ENCODE measurements at regions not wholly inside any gene's neighbourhood (a gene's known extent, or its start where the extent isn't known, plus 50 kb on each side); places are given as distances from the start of the nearest gene placed in this dataset.

DNA sequence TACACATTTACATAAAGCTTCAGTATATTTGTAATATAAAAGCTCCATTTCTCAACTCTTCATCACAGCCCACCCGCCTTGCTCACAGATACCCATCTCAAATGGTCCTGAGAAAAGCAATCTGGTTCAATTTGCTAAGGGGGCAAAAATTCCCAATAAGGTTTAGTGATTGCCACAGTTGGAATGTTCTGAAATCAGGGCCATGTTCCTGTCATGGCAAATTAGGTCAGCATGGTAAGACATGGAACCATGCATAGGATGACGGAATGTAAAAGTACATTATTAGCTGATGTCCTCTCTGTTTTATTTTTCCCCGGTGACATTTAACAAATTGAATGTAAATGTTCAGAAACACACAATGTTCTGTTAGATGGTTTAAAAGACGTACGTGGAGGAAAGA, 274.3 kb downstream of the MZT1 start:
- H3K4me1 ChIP-seq (ENCODE audit: low read length) = no peaks in the 10 kb centered on the region
- H4K20me1 ChIP-seq (ENCODE audit: insufficient read depth, low read length) = no peaks in the 10 kb centered on the region
- H3K27me3 ChIP-seq (replicated peaks; ENCODE audit: insufficient read depth, low read length) = no peaks in the 10 kb centered on the region
- H3F3A ChIP-seq (ENCODE audit: insufficient read depth, low read length) = no peaks in the 10 kb centered on the region
- no peak overlapping the region for H2AFZ ChIP-seq (ENCODE audit: low read length)
- H3K9me2 ChIP-seq (replicated peaks; ENCODE audit: insufficient read depth, low read length) = no peaks in the 10 kb centered on the region
- TF ChIP-seq, protein P1, sequence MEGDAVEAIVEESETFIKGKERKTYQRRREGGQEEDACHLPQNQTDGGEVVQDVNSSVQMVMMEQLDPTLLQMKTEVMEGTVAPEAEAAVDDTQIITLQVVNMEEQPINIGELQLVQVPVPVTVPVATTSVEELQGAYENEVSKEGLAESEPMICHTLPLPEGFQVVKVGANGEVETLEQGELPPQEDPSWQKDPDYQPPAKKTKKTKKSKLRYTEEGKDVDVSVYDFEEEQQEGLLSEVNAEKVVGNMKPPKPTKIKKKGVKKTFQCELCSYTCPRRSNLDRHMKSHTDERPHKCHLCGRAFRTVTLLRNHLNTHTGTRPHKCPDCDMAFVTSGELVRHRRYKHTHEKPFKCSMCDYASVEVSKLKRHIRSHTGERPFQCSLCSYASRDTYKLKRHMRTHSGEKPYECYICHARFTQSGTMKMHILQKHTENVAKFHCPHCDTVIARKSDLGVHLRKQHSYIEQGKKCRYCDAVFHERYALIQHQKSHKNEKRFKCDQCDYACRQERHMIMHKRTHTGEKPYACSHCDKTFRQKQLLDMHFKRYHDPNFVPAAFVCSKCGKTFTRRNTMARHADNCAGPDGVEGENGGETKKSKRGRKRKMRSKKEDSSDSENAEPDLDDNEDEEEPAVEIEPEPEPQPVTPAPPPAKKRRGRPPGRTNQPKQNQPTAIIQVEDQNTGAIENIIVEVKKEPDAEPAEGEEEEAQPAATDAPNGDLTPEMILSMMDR (IDR thresholded peaks at IDR 0.05; ENCODE audit: low read length) = no peak
- no peak for TF ChIP-seq EZH2 (optimal IDR thresholded peaks at IDR 0.05; ENCODE audit: low read depth, low read length)
- TF ChIP-seq EZH2phosphoT487 (IDR thresholded peaks at IDR 0.05; ENCODE audit: low read length) = no peak
- no peak for DNase-seq
- H3K9ac ChIP-seq (ENCODE audit: low read length) = no peak overlapping the region
- H3K4me2 ChIP-seq (ENCODE audit: low read depth, low read length) = no peak overlapping the region
- no peak overlapping the region for H3K4me3 ChIP-seq (ENCODE audit: low read length)
- no peak overlapping the region for H3K27ac ChIP-seq (ENCODE audit: low read length)
- H3K9me3 ChIP-seq (replicated peaks; ENCODE audit: insufficient read depth, low read length) = no peaks in the 10 kb centered on the region
- no peaks in the 10 kb centered on the region for H3K79me2 ChIP-seq (ENCODE audit: low read length)
- H3K36me3 ChIP-seq (replicated peaks; ENCODE audit: insufficient read depth, low read length) = no peaks in the 10 kb centered on the region

DNA sequence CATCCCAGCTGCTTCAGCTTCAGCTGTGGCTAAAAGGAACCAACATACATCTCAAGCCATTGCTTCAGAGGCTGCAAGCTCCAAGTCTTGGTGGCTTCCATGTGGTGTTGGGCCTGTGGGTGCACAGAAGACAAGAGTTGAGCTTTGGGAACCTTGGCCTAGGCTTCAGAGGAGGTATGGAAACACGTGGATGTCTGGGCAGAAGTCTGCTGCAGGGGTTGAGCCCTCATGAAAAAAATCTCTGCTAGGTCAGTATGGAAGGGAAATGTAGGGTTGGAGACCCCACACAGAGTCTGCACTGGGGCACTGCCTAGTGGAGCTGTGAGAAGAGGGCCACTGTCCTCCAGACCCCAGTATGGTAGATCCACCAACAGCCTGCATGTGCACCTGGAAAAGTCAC, 279.3 kb downstream of the MZT1 start:
- Histone ChIP-seq H2AFZ (ENCODE audit: low read length) (no peak overlapping the region), H3K9ac (ENCODE audit: low read length) (no peak overlapping the region), H3K27me3 (replicated peaks; ENCODE audit: insufficient read depth, low read length) (no peaks in the 10 kb centered on the region), H3K9me3 (replicated peaks; ENCODE audit: insufficient read depth, low read length) (no peaks in the 10 kb centered on the region), H3K4me1 (ENCODE audit: low read length) (no peaks in the 10 kb centered on the region), H3K9me2 (replicated peaks; ENCODE audit: insufficient read depth, low read length) (no peaks in the 10 kb centered on the region), H3K4me2 (ENCODE audit: low read depth, low read length) (no peak overlapping the region), H3K27ac (ENCODE audit: low read length) (no peak overlapping the region), H4K20me1 (ENCODE audit: insufficient read depth, low read length) (no peaks in the 10 kb centered on the region), H3K4me3 (ENCODE audit: low read length) (no peak overlapping the region), H3K36me3 (replicated peaks; ENCODE audit: insufficient read depth, low read length) (no peaks in the 10 kb centered on the region), H3K79me2 (ENCODE audit: low read length) (no peaks in the 10 kb centered on the region), H3F3A (ENCODE audit: insufficient read depth, low read length) (no peaks in the 10 kb centered on the region)
- DNase-seq = no peak
- TF ChIP-seq EZH2 (optimal IDR thresholded peaks at IDR 0.05; ENCODE audit: low read depth, low read length) (no peak), EZH2phosphoT487 (IDR thresholded peaks at IDR 0.05; ENCODE audit: low read length) (no peak)
- TF ChIP-seq, protein P1 (IDR thresholded peaks at IDR 0.05; ENCODE audit: low read length) = no peak

DNA sequence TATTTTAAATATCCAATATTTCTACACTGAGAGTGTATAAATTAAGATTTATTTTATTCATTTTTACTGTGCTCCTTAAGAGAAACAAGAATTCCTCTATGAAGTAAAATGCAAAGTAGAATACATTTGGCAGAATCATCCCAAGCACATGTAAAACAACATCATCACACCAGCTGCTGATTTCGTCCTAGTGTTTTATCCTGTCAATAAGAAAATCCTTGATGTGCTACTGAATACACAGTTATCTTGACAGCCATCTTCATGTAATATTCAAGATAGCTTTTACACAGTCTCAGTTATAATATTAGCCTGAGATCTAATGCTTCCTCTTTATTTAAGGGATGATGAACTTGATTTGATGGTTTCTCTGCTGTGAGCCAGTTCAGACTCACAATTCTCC, 282.4 kb downstream of the MZT1 start:
- H3K4me1 ChIP-seq (ENCODE audit: low read length) = no peaks in the 10 kb centered on the region
- H3K4me3 ChIP-seq (ENCODE audit: low read length) = no peak overlapping the region
- H3K27ac ChIP-seq (ENCODE audit: low read length) = no peak overlapping the region
- no peaks in the 10 kb centered on the region for H3K79me2 ChIP-seq (ENCODE audit: low read length)
- no peak for DNase-seq
- no peaks in the 10 kb centered on the region for H3K36me3 ChIP-seq (replicated peaks; ENCODE audit: insufficient read depth, low read length)
- no peak overlapping the region for H3K4me2 ChIP-seq (ENCODE audit: low read depth, low read length)
- H3K9me2 ChIP-seq (replicated peaks; ENCODE audit: insufficient read depth, low read length) = no peaks in the 10 kb centered on the region
- H3K9me3 ChIP-seq (replicated peaks; ENCODE audit: insufficient read depth, low read length) = no peaks in the 10 kb centered on the region
- no peak for TF ChIP-seq EZH2phosphoT487 (IDR thresholded peaks at IDR 0.05; ENCODE audit: low read length)
- no peak for TF ChIP-seq EZH2 (optimal IDR thresholded peaks at IDR 0.05; ENCODE audit: low read depth, low read length)
- TF ChIP-seq, protein P1 (IDR thresholded peaks at IDR 0.05; ENCODE audit: low read length) = no peak
- H3F3A ChIP-seq (ENCODE audit: insufficient read depth, low read length) = no peaks in the 10 kb centered on the region
- H2AFZ ChIP-seq (ENCODE audit: low read length) = no peak overlapping the region
- no peaks in the 10 kb centered on the region for H3K27me3 ChIP-seq (replicated peaks; ENCODE audit: insufficient read depth, low read length)
- H3K9ac ChIP-seq (ENCODE audit: low read length) = no peak overlapping the region
- no peaks in the 10 kb centered on the region for H4K20me1 ChIP-seq (ENCODE audit: insufficient read depth, low read length)
